LNCaP clone FGC (cell line): ENCODE measurements at regions not wholly inside any gene's neighbourhood (a gene's known extent, or its start where the extent isn't known, plus 50 kb on each side); places are given as distances from the start of the nearest gene placed in this dataset.
"Not testable (repeated sequence)": the region's sequence is repeated elsewhere in the genome, so short reads cannot be mapped to it uniquely, and the experiment has no call there.

Source experiments
- DNase-seq: peaks from one replicate; pipeline ENCODE4 v3.0.0-alpha.2; 2011; ENCODE audit warnings: low read depth
- H3K4me3 ChIP-seq: 2 replicates; pipeline ENCODE4 v1.5.1; 2011; ENCODE audit warnings: mild to moderate bottlenecking, low read depth, low read length, control low read depth
- CTCF ChIP-seq: IDR thresholded peaks from 2 replicates; pipeline ENCODE4 v1.5.1; 2012; ENCODE audit warnings: mild to moderate bottlenecking; ENCODE audit not compliant: control insufficient read depth, insufficient read depth; ENCODE audit errors: extremely low read depth

- H3K4me3 ChIP-seq: no peak overlapping the region
- peak; percentile 49 for TF ChIP-seq CTCF
- no peak for DNase-seq
These were observed 184.0 kb upstream of the CNTN6 start for GRCh38 chr3:908839-909238.

- DNase-seq: peak; percentile 4
- H3K4me3 ChIP-seq: not testable (repeated sequence)
These were observed 180.1 kb upstream of the CNTN6 start for GRCh38 chr3:912717-913116.

- H3K4me3 ChIP-seq: no peak overlapping the region
- DNase-seq: no peak
- TF ChIP-seq CTCF: no peak
These were observed 169.5 kb upstream of the CNTN6 start for GRCh38 chr3:923161-923910.

GRCh38 chr3:930866-931265, 162.0 kb upstream of the CNTN6 start:
- no peak for TF ChIP-seq CTCF
- H3K4me3 ChIP-seq: no peak overlapping the region
- no peak for DNase-seq

- no peak for DNase-seq
- no peak for TF ChIP-seq CTCF
- H3K4me3 ChIP-seq: no peak overlapping the region
These were observed 159.5 kb upstream of the CNTN6 start for GRCh38 chr3:933326-933725.

- no peak overlapping the region for H3K4me3 ChIP-seq
- TF ChIP-seq CTCF: no peak
- no peak for DNase-seq
These were observed 148.0 kb upstream of the CNTN6 start for GRCh38 chr3:944786-945185.

GRCh38 chr3:945738-946137, 147.1 kb upstream of the CNTN6 start:
- no peak overlapping the region for H3K4me3 ChIP-seq
- no peak for DNase-seq
- TF ChIP-seq CTCF: no peak
